ENCODE measurements at regions not wholly inside any gene's neighbourhood (a gene's known extent, or its start where the extent isn't known, plus 50 kb on each side); places are given as distances from the start of the nearest gene placed in this dataset.
"Not testable (repeated sequence)": the region's sequence is repeated elsewhere in the genome, so short reads cannot be mapped to it uniquely, and the experiment has no call there.

GRCh38 chr4:173991814-173992213, 291.7 kb downstream of the FBXO8 start:
- no peak for DNase-seq
- ATAC-seq: no peak
- TF ChIP-seq CTCF (IDR thresholded peaks at IDR 0.05): no peak
- no peak for TF ChIP-seq POLR2A (IDR thresholded peaks at IDR 0.05)
- 79 to 87% (median 84%) methylated on average over 3 of the region's 3 CpGs for WGBS, 4 donors
- peaks cover 0 to 19% (median 5%) of the 10 kb centered on the region in 12 donors for H3K4me1 ChIP-seq
- peak overlapping the region in 2 of 12 donors; percentile 69 to 75 for H3K27ac ChIP-seq
- no peaks in the 10 kb centered on the region for H3K36me3 ChIP-seq
- H3K9me3 ChIP-seq: no peaks in the 10 kb centered on the region
- no peak overlapping the region for H3K4me3 ChIP-seq
- no peaks in the 10 kb centered on the region for H3K27me3 ChIP-seq
- intact Hi-C loops (cut with DNase I): loop anchor here in 8 of 10 donors (2.0 to 10.0 kb wide), 11 partner anchors 123 to 487 kb away; no protein-coding TSS in a partner anchor

GRCh38 chr4:173991316-173991715, 292.2 kb downstream of the FBXO8 start:
- no peaks in the 10 kb centered on the region for H3K36me3 ChIP-seq
- intact Hi-C loops (cut with DNase I): loop anchor here in 8 of 10 donors (2.0 to 10.0 kb wide), 11 partner anchors 123 to 487 kb away; no protein-coding TSS in a partner anchor
- no peaks in the 10 kb centered on the region for H3K27me3 ChIP-seq
- H3K27ac ChIP-seq: peak overlapping the region in 11 of 12 donors; percentile 29 to 75 (median 69)
- TF ChIP-seq CTCF (IDR thresholded peaks at IDR 0.05) (no peak), POLR2A (IDR thresholded peaks at IDR 0.05) (no peak)
- peak overlapping the region in 2 of 12 donors; percentile 11 to 37 for H3K4me3 ChIP-seq
- H3K4me1 ChIP-seq: peaks cover 0 to 19% (median 5%) of the 10 kb centered on the region in 12 donors
- no peak for DNase-seq
- H3K9me3 ChIP-seq: no peaks in the 10 kb centered on the region
- peak in 1 of 4 donors; percentile 12 for ATAC-seq
- 12 to 33% (median 23%) methylated on average over 1 of the region's 1 CpG for WGBS, 4 donors

- TF ChIP-seq CTCF (IDR thresholded peaks at IDR 0.05): peak in 4 of 12 donors; percentile 11 to 33 (median 16)
- TF ChIP-seq POLR2A (IDR thresholded peaks at IDR 0.05): no peak
- no peaks in the 10 kb centered on the region for H3K27me3 ChIP-seq
- H3K27ac ChIP-seq: peak overlapping the region in 11 of 12 donors; percentile 29 to 75 (median 69)
- 13 to 30% (median 21%) methylated on average over 8 to 9 of the region's 9 CpGs for WGBS, 4 donors
- peak overlapping the region in 8 of 12 donors; percentile 2 to 37 (median 22) for H3K4me3 ChIP-seq
- intact Hi-C loops (cut with DNase I): loop anchor here in 8 of 10 donors (2.0 to 10.0 kb wide), 11 partner anchors 124 to 486 kb away; no protein-coding TSS in a partner anchor
- ATAC-seq (peak; percentile 96 to 99 (median 98)), DNase-seq (peak; percentile 60 to 82 (median 74))
- H3K36me3 ChIP-seq: no peaks in the 10 kb centered on the region
- H3K9me3 ChIP-seq: no peaks in the 10 kb centered on the region
- H3K4me1 ChIP-seq: peaks cover 0 to 19% (median 5%) of the 10 kb centered on the region in 12 donors
Observed at GRCh38 chr4:173990869-173991210, 292.6 kb downstream of the FBXO8 start.

- TF ChIP-seq POLR2A (IDR thresholded peaks at IDR 0.05) (no peak), CTCF (IDR thresholded peaks at IDR 0.05) (peak; percentile 28 to 66 (median 50))
- H3K27me3 ChIP-seq: no peaks in the 10 kb centered on the region
- ATAC-seq: peak; percentile 71 to 87 (median 83)
- WGBS, 4 donors: 17 to 24% (median 18%) methylated on average over 6 of the region's 6 CpGs
- no peaks in the 10 kb centered on the region for H3K36me3 ChIP-seq
- peaks cover 0 to 19% (median 5%) of the 10 kb centered on the region in 12 donors for H3K4me1 ChIP-seq
- peak overlapping the region in 9 of 12 donors; percentile 2 to 37 (median 21) for H3K4me3 ChIP-seq
- DNase-seq: no peak
- intact Hi-C loops (cut with DNase I): loop anchor here in 8 of 10 donors (2.0 to 10.0 kb wide), 11 partner anchors 125 to 485 kb away; no protein-coding TSS in a partner anchor
- H3K27ac ChIP-seq: peak overlapping the region in 11 of 12 donors; percentile 29 to 75 (median 69)
- H3K9me3 ChIP-seq: no peaks in the 10 kb centered on the region
Observed at GRCh38 chr4:173990126-173990868, 293.2 kb downstream of the FBXO8 start.

GRCh38 chr4:173963523-173963922, 319.9 kb downstream of the FBXO8 start:
- 82 to 93% (median 84%) methylated on average over 3 to 4 of the region's 4 CpGs for WGBS, 4 donors
- ATAC-seq; intact Hi-C loops (cut with DNase I): not testable (repeated sequence)

More at GRCh38 chr4:173963523-173963922, 319.9 kb downstream of the FBXO8 start:
- DNase-seq, H3K4me1 ChIP-seq, H3K4me3 ChIP-seq, H3K27ac ChIP-seq, H3K27me3 ChIP-seq, H3K9me3 ChIP-seq, H3K36me3 ChIP-seq: not testable (repeated sequence)

Data from heart left ventricle (tissue), 16 donors.